K562 (cell line): ENCODE measurements at regions not wholly inside any gene's neighbourhood (a gene's known extent, or its start where the extent isn't known, plus 50 kb on each side); places are given as distances from the start of the nearest gene placed in this dataset.

Source experiments
- ATAC-seq: fragments of 200-7000 bp; cut with Tn5 transposase; 3 replicates; pipeline ENCODE4 v1.9.1; 2020; ENCODE audit warnings: moderate library complexity
- BruUV-seq: library from RNA; stranded (reverse); fragments of 400-500 nt; replicated peaks from 2 replicates; lab custom pipeline; 2021; lab: Mats Ljungman, UMichigan
- CTCF ChIA-PET: fragments of 300-600 bp; formaldehyde crosslinking; extraction: SDS; loops from one replicate; lab custom pipeline; 2021; ENCODE audit warnings: low intra/inter-chr PET ratio; lab: Yijun Ruan, JAX
- POLR2A ChIA-PET: fragments of 300-600, 350-650 bp; sonication (Branson Sonifier 250); formaldehyde crosslinking; extraction: SDS; loops from one replicate; lab custom pipeline; 2021; ENCODE audit warnings: antibody characterized with exemption, inconsistent platforms; lab: Yijun Ruan, JAX
- DNase-seq, 4 experiments: peaks; one replicate each; pipeline versions ENCODE4 v3.0.0 to v3.0.0-alpha.2; 2011 to 2018; ENCODE audit warnings: low spot score in 3 of 4, mixed read lengths in 3 of 4; ENCODE audit errors: extremely low read depth in 1 of 4
- FAIRE-seq: peaks from 2 replicates; lab custom pipeline; 2011; peaks lifted over from hg19 to GRCh38; lab: Jason Lieb, UNC
- H2AFZ ChIP-seq: 2 replicates; pipeline ENCODE4 v1.6.0; 2011; ENCODE audit warnings: low read depth, low read length, control low read depth, inconsistent platforms
- H3K27ac ChIP-seq: fragments of 200-600 bp; 3 replicates; pipeline ENCODE4 v1.8.0; 2011; ENCODE audit warnings: low read depth, mild to moderate bottlenecking, control low read depth, inconsistent platforms, low read length, moderate library complexity, mixed read lengths; ENCODE audit errors: extremely low read depth
- H3K27me3 ChIP-seq, 2 experiments: fragments of 300-600 bp in 1 of 2; 2 replicates in 1 of 2; 3 replicates in 1 of 2; pipeline versions ENCODE4 v1.6.0 to v1.8.0; 2011; ENCODE audit warnings: inconsistent platforms in 2 of 2, low read length in 2 of 2, mild to moderate bottlenecking in 1 of 2, mixed read lengths in 1 of 2, moderate library complexity in 1 of 2; ENCODE audit not compliant: control insufficient read depth in 2 of 2, insufficient read depth in 2 of 2
- H3K36me3 ChIP-seq: fragments of 300-600 bp; 3 replicates; pipeline ENCODE4 v1.8.0; 2011; ENCODE audit warnings: mild to moderate bottlenecking, low read length, inconsistent platforms; ENCODE audit not compliant: control insufficient read depth, insufficient read depth
- H3K4me1 ChIP-seq, 2 experiments: fragments of 200-600 bp in 1 of 2; replicated peaks in 1 of 2; 2 replicates in 1 of 2; 3 replicates in 1 of 2; pipeline versions ENCODE4 v1.5.1 to v1.8.0; 2011; ENCODE audit warnings: inconsistent platforms in 2 of 2, low read length in 2 of 2, mild to moderate bottlenecking in 1 of 2, mixed read lengths in 1 of 2, moderate library complexity in 1 of 2; ENCODE audit not compliant: control insufficient read depth in 2 of 2, insufficient read depth in 2 of 2
- H3K4me2 ChIP-seq: 2 replicates; pipeline ENCODE4 v1.6.1; 2011; ENCODE audit warnings: low read length, control low read depth, inconsistent platforms, mixed read lengths; ENCODE audit not compliant: insufficient read depth
- H3K4me3 ChIP-seq: fragments of 200-600 bp; sonication (generic), shearing (Covaris generic); 2 replicates; pipeline ENCODE4 v1.5.1; 2016; ENCODE audit warnings: control low read depth, inconsistent platforms
- H3K79me2 ChIP-seq: fragments of 200-600 bp; 3 replicates; pipeline ENCODE4 v1.8.0; 2011; ENCODE audit warnings: low read length, inconsistent platforms; ENCODE audit not compliant: control insufficient read depth, insufficient read depth
- H3K9ac ChIP-seq, 2 experiments: 2 replicates each; pipeline versions ENCODE4 v1.6.0 to v1.6.1; 2011; ENCODE audit warnings: low read depth in 2 of 2, low read length in 2 of 2, control low read depth in 1 of 2, inconsistent platforms in 1 of 2, mild to moderate bottlenecking in 1 of 2, mixed read lengths in 1 of 2; ENCODE audit not compliant: insufficient read depth in 1 of 2
- H3K9me1 ChIP-seq: one replicate; pipeline ENCODE4 v1.6.0; 2011; ENCODE audit warnings: inconsistent platforms, mild to moderate bottlenecking, low read length, moderate library complexity; ENCODE audit not compliant: control insufficient read depth, insufficient read depth
- H3K9me3 ChIP-seq: replicated peaks from 2 replicates; pipeline ENCODE4 v1.5.1; 2011; ENCODE audit warnings: low read depth, low read length, inconsistent platforms; ENCODE audit not compliant: control insufficient read depth, insufficient read depth
- H4K20me1 ChIP-seq: replicated peaks from 2 replicates; pipeline ENCODE4 v1.6.1; 2011; ENCODE audit warnings: low read length, inconsistent platforms, mixed read lengths; ENCODE audit not compliant: control insufficient read depth, insufficient read depth
- DEAF1 ChIP-seq: fragments of 450-650 bp; formaldehyde crosslinking; IDR thresholded peaks from 2 replicates; pipeline ENCODE4 v1.4.0; 2020; ENCODE audit warnings: mild to moderate bottlenecking, moderate library complexity
- MIER1 ChIP-seq: fragments of 450-650 bp; IDR thresholded peaks from 2 replicates; pipeline ENCODE4 v1.6.1; 2016; ENCODE audit warnings: antibody characterized with exemption, mild to moderate bottlenecking, low read depth
- RAD51 ChIP-seq: fragments of 450-650 bp; IDR thresholded peaks from 2 replicates; pipeline ENCODE4 v1.7.1; 2016; ENCODE audit warnings: low read depth, mild to moderate bottlenecking, borderline replicate concordance
- SPI1 ChIP-seq: IDR thresholded peaks from 2 replicates; pipeline ENCODE4 v1.6.1; 2011; ENCODE audit warnings: low read depth, low read length, control low read depth, borderline replicate concordance
- WGBS: fragments of 100-300 bp; shearing (Covaris generic); methylation state at CpG from one replicate; pipeline ENCODE4 v1.1.6; 2016; ENCODE audit warnings: low coverage, mixed read lengths; ENCODE audit not compliant: insufficient coverage; ENCODE audit errors: missing lambda C conversion rate; 5-methylcytosine and 5-hydroxymethylcytosine counted together
- in situ Hi-C: fragments of 300-500 bp; cut with MboI; formaldehyde crosslinking; loops from 4 replicates; pipeline ENCODE4 v1.15.0; 2018; ENCODE audit warnings: inconsistent platforms, mixed read lengths
- intact Hi-C: fragments of 100-400 bp; cut with micrococcal nuclease; formaldehyde crosslinking; loops from 2 replicates; pipeline ENCODE4 v1.14.2; 2022

GRCh38 chr11:116459185-116460045, 313.4 kb downstream of the BUD13 start:
- Histone ChIP-seq H3K4me1 (no peaks in the 10 kb centered on the region), H4K20me1 (0 out of 2 replicates have a peak, but pooled peaks cover 4% of the 10 kb centered on the region), H3K9me1 (no peaks in the 10 kb centered on the region), H3K9me3 (no peaks in the 10 kb centered on the region), H3K27ac (no peak overlapping the region), H3K36me3 (no peaks in the 10 kb centered on the region), H2AFZ (no peak overlapping the region), H3K79me2 (no peaks in the 10 kb centered on the region), H3K4me3 (no peak overlapping the region), H3K27me3 (peaks cover 7 to 24% of the 10 kb centered on the region in 2 experiments; a peak in 3 of 5 replicates), H3K4me2 (no peak overlapping the region), H3K9ac (no peak overlapping the region)
- TF ChIP-seq DEAF1: no peak
- TF ChIP-seq MIER1: no peak
- TF ChIP-seq SPI1: no peak
- TF ChIP-seq RAD51: no peak
- BruUV-seq: no TSS peak
- POLR2A ChIA-PET: no interaction called here
- DNase-seq (no peak), ATAC-seq (no peak), FAIRE-seq (no peak)
- CTCF ChIA-PET: no interaction called here
- in situ Hi-C loops (no loop called here), intact Hi-C loops (no loop called here)
- under 1% methylated on average over 12 of the region's 13 CpGs for WGBS
